NCI-H748 treated with DMSO at 0.1 percent for 48 hours (cell line): ENCODE measurements at regions not wholly inside any gene's neighbourhood (a gene's known extent, or its start where the extent isn't known, plus 50 kb on each side); places are given as distances from the start of the nearest gene placed in this dataset.
"Not testable (repeated sequence)": the region's sequence is repeated elsewhere in the genome, so short reads cannot be mapped to it uniquely, and the experiment has no call there.

ENCODE experiments used
- DNase-seq: peaks from one replicate; lab custom pipeline; 2025; lab: John Stamatoyannopoulos, UW

GRCh38 chr5:104456122-104456521 lies 893.5 kb upstream of the NUDT12 start:
- DNase-seq = no peak

GRCh38 chr5:104452550-104452949 lies 890.0 kb upstream of the NUDT12 start:
- DNase-seq = no peak

GRCh38 chr5:104451911-104452310 lies 889.3 kb upstream of the NUDT12 start:
- not testable (repeated sequence) for DNase-seq

- no peak for DNase-seq
These were observed 882.1 kb upstream of the NUDT12 start for GRCh38 chr5:104444656-104445055.

- no peak for DNase-seq
These were observed 881.1 kb upstream of the NUDT12 start for GRCh38 chr5:104443706-104444105.

GRCh38 chr5:104431981-104432380 lies 869.4 kb upstream of the NUDT12 start:
- DNase-seq = no peak

GRCh38 chr5:104431002-104431620 lies 868.5 kb upstream of the NUDT12 start:
- no peak for DNase-seq

- no peak for DNase-seq
These were observed 867.3 kb upstream of the NUDT12 start for GRCh38 chr5:104429911-104430310.

- DNase-seq = no peak
These were observed 858.8 kb upstream of the NUDT12 start for GRCh38 chr5:104421431-104421830.

GRCh38 chr5:104418056-104418455 lies 855.5 kb upstream of the NUDT12 start:
- no peak for DNase-seq

- no peak for DNase-seq
These were observed 850.2 kb upstream of the NUDT12 start for GRCh38 chr5:104412649-104413240.

GRCh38 chr5:104400941-104401340 lies 838.4 kb upstream of the NUDT12 start:
- no peak for DNase-seq

GRCh38 chr5:104385906-104386305 lies 823.3 kb upstream of the NUDT12 start:
- DNase-seq = no peak

- DNase-seq = no peak
These were observed 812.8 kb upstream of the NUDT12 start for GRCh38 chr5:104375345-104375744.

- DNase-seq = no peak
These were observed 810.2 kb upstream of the NUDT12 start for GRCh38 chr5:104372796-104373195.

- no peak for DNase-seq
These were observed 809.8 kb upstream of the NUDT12 start for GRCh38 chr5:104372376-104372775.

- DNase-seq = no peak
These were observed 807.9 kb upstream of the NUDT12 start for GRCh38 chr5:104370523-104370922.

GRCh38 chr5:104367978-104368377 lies 805.4 kb upstream of the NUDT12 start:
- no peak for DNase-seq

- no peak for DNase-seq
These were observed 801.0 kb upstream of the NUDT12 start for GRCh38 chr5:104363567-104363966.

GRCh38 chr5:104361932-104362331 lies 799.3 kb upstream of the NUDT12 start:
- no peak for DNase-seq

- DNase-seq = no peak
These were observed 792.8 kb upstream of the NUDT12 start for GRCh38 chr5:104355350-104355749.

GRCh38 chr5:104353371-104353770 lies 790.8 kb upstream of the NUDT12 start:
- no peak for DNase-seq

GRCh38 chr5:104352954-104353353 lies 790.4 kb upstream of the NUDT12 start:
- no peak for DNase-seq

- no peak for DNase-seq
These were observed 784.6 kb upstream of the NUDT12 start for GRCh38 chr5:104347119-104347708.
